Ovary (tissue), 7 donors: ENCODE measurements at regions not wholly inside any gene's neighbourhood (a gene's known extent, or its start where the extent isn't known, plus 50 kb on each side); places are given as distances from the start of the nearest gene placed in this dataset.

Experiments used
- DNase-seq, 5 donors: peaks; one replicate each; pipeline ENCODE4 v3.0.0-alpha.2; 2019 to 2020
- H3K27ac ChIP-seq, 2 donors: fragments of 200-600 bp; one replicate each; pipeline versions ENCODE4 v1.5.1 to v1.8.0; 2019 to 2022
- H3K27me3 ChIP-seq: fragments of 200-600 bp; one replicate; pipeline ENCODE4 v1.8.0; 2022
- H3K36me3 ChIP-seq: fragments of 200-600 bp; sonication (generic); one replicate; pipeline ENCODE4 v1.5.1; 2019
- H3K4me1 ChIP-seq: one replicate; pipeline ENCODE4 v1.8.1; 2013; ENCODE audit warnings: mild to moderate bottlenecking, moderate library complexity; ENCODE audit not compliant: insufficient read depth
- H3K4me3 ChIP-seq: fragments of 200-600 bp; sonication (generic); one replicate; pipeline ENCODE4 v1.5.1; 2017
- H3K9me3 ChIP-seq, 2 donors: fragments of 200-600 bp in 1 of 2; sonication (generic) in 1 of 2; one replicate each; pipeline versions ENCODE4 v1.5.1 to v1.8.1; 2013 to 2019; ENCODE audit warnings: mild to moderate bottlenecking in 1 of 2, moderate library complexity in 1 of 2
- EP300 ChIP-seq: sonication (generic); formaldehyde crosslinking; IDR thresholded peaks from one replicate; pipeline ENCODE4 v1.6.1; 2017; ENCODE audit warnings: antibody characterized with exemption
- POLR2A ChIP-seq: fragments of 450-650 bp; IDR thresholded peaks from one replicate; pipeline ENCODE4 v1.6.1; 2017; ENCODE audit warnings: antibody characterized with exemption, mild to moderate bottlenecking, moderate library complexity
- WGBS, 3 donors: extraction: QIAGEN DNeasy Blood & Tissue Kit in 1 of 3; methylation state at CpG; one replicate each; pipeline versions ENCODE4 v1.1.5 to v1.1.7; 2013 to 2017; 5-methylcytosine and 5-hydroxymethylcytosine counted together
- intact Hi-C, 4 donors: fragments of 100-400 bp; cut with DNase I; formaldehyde crosslinking; loops; one replicate each; pipeline versions ENCODE4 v1.11.0 to v1.15.1; 2022 to 2023
- TF ChIP-seq, protein P1 (sequence below), 3 donors: fragments of 450-650 bp in 2 of 3; fragments of 200-600 bp in 1 of 3; IDR thresholded peaks; one replicate each; pipeline versions ENCODE4 v1.5.1 to v1.8.0; 2016 to 2022; ENCODE audit warnings: antibody characterized with exemption in 3 of 3, mild to moderate bottlenecking in 1 of 3
- donor health status: DM: no; HTN: no; CAD: no; lungs with moderate emphysema.
- donor health status: DM: no; HTN: no; CAD: no.
- donor health status: Bipolar disorder and iron deficiency.
- donor health status: DM: no; HTN: no; CAD: no.
- donor health status: DM: yes; HTN: yes; CAD: no.

DNA sequence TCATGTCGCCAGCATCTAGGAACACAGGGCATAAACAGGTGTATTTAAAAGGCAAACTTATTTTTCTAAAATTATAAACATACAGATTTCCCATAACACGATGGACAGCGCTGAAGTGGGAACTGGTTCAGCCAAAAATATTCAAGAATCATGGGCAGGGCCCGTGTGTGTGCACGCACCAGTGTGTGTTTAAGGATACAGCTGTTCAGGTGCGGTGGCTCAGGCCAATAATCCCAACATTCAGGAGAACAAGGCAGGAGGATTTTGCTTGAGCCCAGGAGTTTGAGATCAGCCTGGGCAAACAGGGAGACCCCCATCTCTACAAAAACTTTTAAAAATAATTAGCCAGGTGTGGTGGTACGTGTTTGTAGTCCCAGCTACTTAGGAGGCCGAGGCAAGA lies 288.6 kb upstream of the HDAC4 start:
- WGBS, 3 donors = 80 to 85% (median 82%) methylated on average over 8 of the region's 8 CpGs
- intact Hi-C loops = no loop called here

DNA sequence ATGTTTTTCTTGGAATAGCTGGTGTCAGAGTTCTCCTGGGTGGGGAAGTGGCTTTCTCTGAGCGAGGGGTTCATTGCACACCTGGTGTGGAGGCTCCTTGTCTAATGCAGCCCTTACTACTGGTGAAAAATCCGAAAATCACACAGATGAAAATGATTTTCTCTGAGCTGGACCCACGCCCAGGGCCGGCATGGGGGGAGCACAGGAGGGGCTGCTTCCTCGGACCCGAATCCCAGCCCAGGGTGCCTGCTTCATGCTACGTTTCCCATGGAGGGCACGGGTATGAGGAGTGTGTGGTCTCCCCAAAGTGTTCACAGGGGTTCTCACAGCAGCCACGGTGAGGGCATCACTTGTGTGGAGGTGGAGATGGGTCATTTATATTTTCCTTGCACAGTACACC lies 288.0 kb upstream of the HDAC4 start:
- 73 to 81% (median 76%) methylated on average over 9 of the region's 9 CpGs for WGBS, 3 donors
- Histone ChIP-seq H3K4me1 (no peaks in the 10 kb centered on the region), H3K9me3 (no peaks in the 10 kb centered on the region), H3K4me3 (no peak overlapping the region), H3K27ac (no peak overlapping the region), H3K36me3 (no peaks in the 10 kb centered on the region), H3K27me3 (no peaks in the 10 kb centered on the region)
- TF ChIP-seq POLR2A = no peak
- TF ChIP-seq, protein P1, sequence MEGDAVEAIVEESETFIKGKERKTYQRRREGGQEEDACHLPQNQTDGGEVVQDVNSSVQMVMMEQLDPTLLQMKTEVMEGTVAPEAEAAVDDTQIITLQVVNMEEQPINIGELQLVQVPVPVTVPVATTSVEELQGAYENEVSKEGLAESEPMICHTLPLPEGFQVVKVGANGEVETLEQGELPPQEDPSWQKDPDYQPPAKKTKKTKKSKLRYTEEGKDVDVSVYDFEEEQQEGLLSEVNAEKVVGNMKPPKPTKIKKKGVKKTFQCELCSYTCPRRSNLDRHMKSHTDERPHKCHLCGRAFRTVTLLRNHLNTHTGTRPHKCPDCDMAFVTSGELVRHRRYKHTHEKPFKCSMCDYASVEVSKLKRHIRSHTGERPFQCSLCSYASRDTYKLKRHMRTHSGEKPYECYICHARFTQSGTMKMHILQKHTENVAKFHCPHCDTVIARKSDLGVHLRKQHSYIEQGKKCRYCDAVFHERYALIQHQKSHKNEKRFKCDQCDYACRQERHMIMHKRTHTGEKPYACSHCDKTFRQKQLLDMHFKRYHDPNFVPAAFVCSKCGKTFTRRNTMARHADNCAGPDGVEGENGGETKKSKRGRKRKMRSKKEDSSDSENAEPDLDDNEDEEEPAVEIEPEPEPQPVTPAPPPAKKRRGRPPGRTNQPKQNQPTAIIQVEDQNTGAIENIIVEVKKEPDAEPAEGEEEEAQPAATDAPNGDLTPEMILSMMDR (IDR thresholded peaks at IDR 0.05) = no peak
- TF ChIP-seq EP300 = no peak
- no peak for DNase-seq
- intact Hi-C loops = no loop called here

More for the DNA sequence above, 288.6 kb upstream of the HDAC4 start:
- TF ChIP-seq EP300 (no peak), POLR2A (no peak)
- TF ChIP-seq, protein P1 (IDR thresholded peaks at IDR 0.05) = no peak
- Histone ChIP-seq H3K27ac (no peak overlapping the region), H3K4me1 (no peaks in the 10 kb centered on the region), H3K27me3 (no peaks in the 10 kb centered on the region), H3K36me3 (no peaks in the 10 kb centered on the region), H3K4me3 (no peak overlapping the region), H3K9me3 (no peaks in the 10 kb centered on the region)
- DNase-seq = no peak

DNA sequence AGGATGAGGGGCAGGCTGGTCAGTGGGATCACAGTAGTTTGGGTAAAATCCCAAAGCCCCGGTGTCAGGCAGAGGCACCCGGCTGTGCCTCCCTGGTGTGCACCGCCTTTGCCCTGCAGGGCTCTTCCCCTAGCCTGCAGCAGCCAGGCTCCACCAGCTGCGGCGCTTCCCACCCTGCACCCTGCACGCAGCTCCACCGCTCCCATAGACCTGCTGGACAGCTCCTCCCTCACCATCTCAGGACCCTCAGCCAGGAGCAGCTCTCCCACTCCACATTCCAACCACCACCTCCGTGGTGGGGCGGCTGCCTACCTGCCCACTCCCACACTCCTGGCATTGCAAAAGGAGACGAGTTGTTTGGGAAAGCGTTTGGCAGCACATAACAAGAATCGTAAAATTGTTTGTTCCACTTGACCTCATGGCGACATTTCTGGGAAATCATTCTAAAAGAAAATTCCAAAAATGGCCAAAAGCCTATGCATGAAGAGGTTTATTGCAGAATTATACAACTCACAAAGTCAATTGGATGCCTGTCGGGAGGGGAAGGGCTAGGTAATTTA lies 287.4 kb upstream of the HDAC4 start:
- WGBS, 3 donors = 15 to 25% (median 18%) methylated on average over 14 of the region's 14 CpGs

DNA sequence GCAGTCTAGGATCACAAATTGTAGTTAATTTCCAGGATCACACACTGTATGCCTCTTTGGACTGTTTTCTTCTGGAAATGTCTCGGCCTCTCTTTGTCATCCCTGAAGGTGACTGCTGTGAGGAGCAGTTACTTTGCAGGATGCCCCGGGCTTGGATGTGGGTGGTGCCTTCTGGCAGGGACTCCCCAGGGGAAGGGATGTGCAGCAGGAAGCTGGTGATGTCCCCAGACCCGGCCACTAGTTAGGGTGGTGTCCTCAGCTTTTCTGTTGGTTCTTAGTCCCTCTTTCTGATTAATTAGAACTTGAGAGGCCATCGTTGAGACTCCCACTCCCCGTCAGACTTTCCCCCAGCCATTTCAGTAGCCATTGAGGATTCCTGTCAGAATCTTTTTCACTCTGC lies 286.6 kb upstream of the HDAC4 start:
- intact Hi-C loops = no loop called here
- no peak for DNase-seq

More for the DNA sequence above, 287.4 kb upstream of the HDAC4 start:
- no peaks in the 10 kb centered on the region for H3K36me3 ChIP-seq
- no peaks in the 10 kb centered on the region for H3K4me1 ChIP-seq
- no peak overlapping the region for H3K4me3 ChIP-seq
- intact Hi-C loops = no loop called here
- no peak for DNase-seq
- H3K27ac ChIP-seq = no peak overlapping the region
- H3K27me3 ChIP-seq = no peaks in the 10 kb centered on the region
- H3K9me3 ChIP-seq = peaks cover 0 to under 1% of the 10 kb centered on the region in 2 donors
- TF ChIP-seq EP300 = no peak
- TF ChIP-seq POLR2A = no peak
- TF ChIP-seq, protein P1 (IDR thresholded peaks at IDR 0.05) = no peak

More for the DNA sequence above, 286.6 kb upstream of the HDAC4 start:
- Histone ChIP-seq H3K27me3 (no peaks in the 10 kb centered on the region), H3K4me3 (no peak overlapping the region), H3K36me3 (no peaks in the 10 kb centered on the region), H3K4me1 (no peaks in the 10 kb centered on the region), H3K27ac (no peak overlapping the region), H3K9me3 (peaks cover 0 to 4% of the 10 kb centered on the region in 2 donors)
- WGBS, 3 donors = 74 to 87% (median 80%) methylated on average over 5 of the region's 5 CpGs
- TF ChIP-seq, protein P1 (IDR thresholded peaks at IDR 0.05) = no peak
- TF ChIP-seq POLR2A = no peak
- TF ChIP-seq EP300 = no peak
